NCI-H446 (cell line): ENCODE measurements at regions not wholly inside any gene's neighbourhood (a gene's known extent, or its start where the extent isn't known, plus 50 kb on each side); places are given as distances from the start of the nearest gene placed in this dataset.

Source experiments
- DNase-seq, 2 experiments: peaks; one replicate each; lab custom pipeline; 2025; lab: John Stamatoyannopoulos, UW

DNA sequence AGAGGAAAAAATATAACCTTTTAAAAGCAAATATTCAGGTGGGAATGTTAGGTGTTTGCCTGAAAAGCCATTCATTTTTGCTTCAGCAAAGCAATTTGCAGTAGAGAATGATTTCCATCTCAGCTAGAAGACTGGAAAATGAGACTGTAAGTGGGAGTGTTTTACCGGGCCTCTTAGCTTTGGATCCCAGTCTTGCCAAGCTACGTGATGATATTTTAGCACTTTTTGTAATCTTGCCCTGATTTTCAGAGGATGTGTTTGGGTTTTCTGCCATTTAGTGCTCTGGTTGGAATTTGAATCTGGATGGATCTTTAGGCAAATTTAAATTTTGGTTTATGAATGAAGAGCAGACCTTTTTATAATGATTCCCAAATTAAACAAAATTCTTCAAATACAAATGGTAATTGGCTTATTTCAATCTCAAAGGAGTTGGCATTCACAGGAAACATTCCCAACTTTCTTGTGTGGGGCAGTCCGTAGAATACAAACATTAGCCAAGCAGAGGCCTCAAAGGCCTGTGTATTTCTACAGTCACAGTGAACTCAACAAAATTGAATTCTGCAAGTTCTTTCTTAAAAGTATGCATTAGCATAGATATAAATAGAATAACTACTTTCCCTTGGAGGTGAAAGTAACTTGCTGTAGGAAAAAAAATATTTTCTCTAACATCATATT lies 646.4 kb downstream of the CDY2B start:
- no peak for DNase-seq

DNA sequence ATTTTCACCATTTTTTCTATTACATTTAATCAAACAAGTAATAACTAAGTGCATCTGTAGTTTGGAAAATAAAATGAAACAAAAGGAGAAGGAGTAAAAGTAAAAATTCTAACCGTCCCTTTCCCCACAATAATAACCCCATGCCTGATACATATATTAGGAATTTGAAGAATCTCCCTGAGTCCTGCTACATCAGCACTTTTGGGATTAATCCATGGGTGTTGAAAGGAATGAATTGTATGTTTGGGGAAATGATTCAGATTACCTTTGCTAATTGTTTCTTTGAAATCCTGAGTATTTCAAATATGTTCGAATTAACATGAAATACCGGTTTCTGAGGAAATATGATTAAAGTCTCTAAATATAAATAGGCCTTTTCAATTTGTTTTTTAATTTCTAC lies 648.0 kb downstream of the CDY2B start:
- no peak for DNase-seq

GRCh38 chrY:17223502-17223901 lies 656.5 kb downstream of the CDY2B start:
- no peak for DNase-seq

GRCh38 chrY:17202395-17202794 lies 677.6 kb downstream of the CDY2B start:
- no peak for DNase-seq

DNA sequence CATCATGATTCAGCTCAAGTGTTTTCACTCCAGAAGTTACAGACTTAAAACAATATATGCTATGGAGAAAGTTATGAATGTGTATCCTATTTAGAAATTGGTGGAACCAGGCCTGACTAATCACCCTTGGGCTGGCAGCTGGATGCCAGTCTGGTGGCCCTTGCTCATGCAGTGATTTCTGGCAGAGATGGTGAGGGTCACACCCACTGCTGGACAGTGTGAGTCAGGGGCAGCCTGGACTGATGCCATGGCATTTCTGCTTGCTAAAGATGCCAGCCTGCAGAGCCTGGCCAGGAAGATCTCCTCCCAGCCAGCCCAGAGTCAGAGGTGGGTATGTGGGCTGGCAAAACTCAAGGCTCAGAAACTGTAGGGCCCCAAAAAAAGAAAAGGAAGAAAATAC lies 695.7 kb downstream of the CDY2B start:
- no peak for DNase-seq

- DNase-seq, result no peak
Observed at GRCh38 chrY:17166881-17167280, 713.1 kb downstream of the CDY2B start.

DNA sequence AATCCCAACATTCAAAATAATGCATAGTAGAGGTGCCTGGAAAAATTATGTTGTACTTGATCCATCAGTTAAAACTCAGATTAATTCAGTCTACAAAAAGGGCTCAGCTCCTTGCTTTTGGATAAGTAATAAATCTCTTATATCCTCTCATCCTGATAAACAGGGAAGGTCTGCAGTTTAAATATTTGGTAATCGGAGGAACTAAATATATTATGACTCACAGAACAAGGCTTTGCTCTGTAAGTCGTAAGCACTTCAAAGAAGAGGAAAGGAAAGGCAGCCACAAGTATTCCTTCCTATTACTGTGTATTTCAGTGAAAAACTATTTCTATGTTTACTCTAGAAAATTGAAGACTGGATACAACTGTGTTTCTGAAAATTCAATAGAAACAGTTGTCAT lies 757.9 kb downstream of the CDY2B start:
- no peak for DNase-seq

DNA sequence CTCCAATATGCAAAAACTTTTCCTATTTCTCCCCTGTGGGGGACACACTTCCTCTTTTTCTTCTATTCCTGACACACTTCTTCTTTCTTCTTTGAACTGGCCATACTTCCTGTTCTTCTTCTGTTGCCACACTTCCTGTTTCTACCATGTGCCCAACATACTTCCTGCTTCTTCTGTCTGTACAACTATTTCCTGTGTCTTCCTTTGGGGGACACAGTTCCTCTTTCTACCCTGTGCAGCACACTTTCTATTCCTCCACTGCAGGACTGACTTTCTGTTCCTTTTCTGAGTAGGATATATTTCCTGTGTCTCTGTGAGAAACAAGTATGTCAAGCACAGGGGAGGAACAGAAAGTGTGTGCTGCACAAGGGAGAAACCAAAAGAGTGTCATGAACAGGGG lies 794.7 kb downstream of the CDY2B start:
- no peak for DNase-seq

GRCh38 chrY:17079887-17080286 lies 800.1 kb downstream of the CDY2B start:
- no peak for DNase-seq

- DNase-seq, result no peak
Observed at GRCh38 chrY:17067307-17067706, 812.7 kb downstream of the CDY2B start.

- DNase-seq, result no peak
Observed at GRCh38 chrY:17053041-17053440, 827.0 kb downstream of the CDY2B start.

DNA sequence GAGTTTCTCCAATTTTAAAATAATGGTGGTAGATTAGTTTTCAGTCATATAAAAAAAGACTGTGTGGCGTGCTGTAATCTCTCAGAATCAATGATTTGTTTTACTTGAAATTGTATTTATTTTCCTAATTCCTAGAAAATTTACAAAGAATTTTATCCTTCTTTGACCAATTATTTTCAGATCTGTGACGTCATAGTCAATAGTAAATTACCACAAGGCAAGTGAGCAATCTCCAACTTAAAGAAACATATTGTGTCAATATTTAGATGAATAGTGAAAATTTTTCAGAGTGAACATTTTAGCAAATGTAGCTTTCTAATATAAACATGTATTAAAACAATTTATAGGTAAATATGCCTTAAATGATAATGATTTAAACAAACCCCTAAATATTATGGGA lies 829.6 kb downstream of the CDY2B start:
- no peak for DNase-seq

DNA sequence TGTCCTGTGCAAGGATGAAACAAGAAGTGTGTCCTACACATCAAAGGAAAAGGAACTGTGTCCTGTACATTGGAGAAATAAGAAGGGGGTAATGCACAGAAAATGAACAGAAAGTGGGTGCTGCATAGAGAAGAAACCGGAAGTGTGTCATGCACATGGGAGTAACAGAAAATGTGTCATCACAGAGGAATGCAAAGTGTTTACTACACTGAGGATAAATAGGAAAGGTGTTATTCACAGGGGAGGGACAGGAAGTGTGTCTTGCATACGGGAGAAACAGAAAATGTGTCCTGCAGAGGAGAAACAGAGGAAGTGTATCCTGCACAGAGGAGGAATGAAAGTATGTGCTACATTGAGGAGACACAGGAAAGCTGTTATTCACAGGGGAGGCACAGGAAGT lies 834.9 kb downstream of the CDY2B start:
- no peak for DNase-seq

GRCh38 chrY:17044723-17045122 lies 835.3 kb downstream of the CDY2B start:
- DNase-seq, result no peak

DNA sequence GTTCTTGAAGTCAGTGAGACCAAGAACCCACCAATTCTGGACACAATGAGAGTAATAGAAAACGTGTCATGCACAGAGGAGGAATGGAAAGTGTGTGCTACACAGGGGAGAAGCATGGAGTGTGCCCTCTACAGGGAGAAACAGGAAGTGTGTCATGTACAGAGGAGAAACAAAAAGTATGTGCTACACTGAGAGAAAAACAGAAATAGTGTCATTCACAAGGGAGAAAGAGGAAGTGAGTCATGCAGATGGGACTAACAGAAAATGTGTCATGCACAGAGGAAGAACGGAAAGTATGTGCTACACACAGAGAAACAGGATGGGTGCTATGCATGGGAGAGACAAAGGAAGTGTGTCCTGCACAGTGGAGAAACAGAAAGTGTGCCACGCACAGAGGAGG lies 835.7 kb downstream of the CDY2B start:
- no peak for DNase-seq

DNA sequence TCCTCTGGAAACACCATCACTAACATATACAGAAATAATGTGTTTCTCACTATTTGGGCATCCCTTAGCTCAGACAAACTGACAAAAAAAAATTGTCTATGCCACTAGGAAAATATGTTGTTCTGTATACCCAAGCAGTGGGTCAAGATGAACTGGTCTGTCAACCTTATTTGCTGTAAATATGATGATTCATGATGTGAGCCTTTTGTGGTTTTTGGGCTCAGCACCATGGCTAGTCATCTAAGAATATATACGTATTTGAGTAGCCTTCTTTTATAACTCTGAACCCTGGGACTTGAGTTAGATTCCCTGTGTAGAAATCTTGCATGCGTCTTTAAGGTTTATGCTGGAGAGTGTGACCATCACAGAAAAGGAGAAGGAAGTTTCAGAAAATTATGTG lies 841.6 kb downstream of the CDY2B start:
- no peak for DNase-seq

DNA sequence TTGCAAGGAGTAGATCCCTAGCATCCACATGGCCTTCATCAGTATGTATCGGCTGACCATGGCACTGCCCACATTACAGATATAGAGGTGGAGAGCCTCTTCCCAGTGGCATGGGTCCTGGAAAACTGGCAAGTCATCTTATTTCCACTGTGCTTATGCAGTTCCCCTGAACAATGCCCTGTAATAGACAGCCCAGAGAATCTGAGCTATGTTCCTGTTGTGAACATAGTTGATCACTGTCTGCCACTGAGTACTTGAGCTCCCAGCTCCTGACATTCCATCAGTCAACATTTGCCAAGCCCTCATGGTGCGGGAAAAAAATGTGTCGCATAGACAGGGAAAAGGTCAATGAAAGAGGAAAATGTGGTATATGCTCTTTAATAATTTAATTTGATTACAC lies 861.9 kb downstream of the CDY2B start:
- no peak for DNase-seq

DNA sequence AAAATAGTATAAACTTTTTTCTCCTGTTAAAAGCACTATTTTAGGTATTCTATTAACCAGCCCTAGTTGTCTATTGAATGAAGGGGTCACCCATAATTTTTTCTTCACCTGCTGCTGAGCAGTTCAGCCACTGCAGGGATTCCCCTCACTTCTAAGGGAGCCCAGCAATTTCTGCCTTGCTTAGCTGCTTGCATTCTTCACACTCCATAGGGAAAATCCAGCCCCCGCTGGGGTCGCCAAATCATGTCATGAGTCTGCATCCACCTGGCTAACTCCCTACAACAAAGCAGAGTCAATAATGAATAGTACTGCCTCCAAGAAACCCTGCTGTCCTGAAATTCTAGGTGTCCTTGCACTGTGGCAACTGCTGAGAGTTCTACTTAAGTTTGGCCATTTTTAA lies 886.5 kb downstream of the CDY2B start:
- no peak for DNase-seq

DNA sequence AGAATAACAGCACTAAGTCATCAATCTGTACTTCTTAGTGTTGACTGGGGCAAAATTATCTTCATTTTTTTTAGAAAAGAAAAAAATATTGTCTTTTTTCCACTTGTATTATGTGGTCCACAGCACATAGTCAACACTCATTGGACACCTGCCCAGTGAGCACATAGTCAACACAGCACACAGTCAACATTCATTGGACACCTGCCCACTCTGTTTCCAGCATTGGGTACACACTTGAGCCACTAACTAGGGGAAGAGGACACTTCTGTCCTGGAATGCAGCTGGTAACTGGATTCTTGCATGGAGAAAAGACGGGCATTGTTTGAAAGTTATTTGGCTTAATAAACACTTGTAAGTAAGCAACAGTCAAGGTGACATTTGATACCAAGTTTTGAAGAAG lies 898.2 kb downstream of the CDY2B start:
- no peak for DNase-seq

GRCh38 chrY:16959071-16959470 lies 920.9 kb downstream of the CDY2B start:
- no peak for DNase-seq

GRCh38 chrY:16947221-16947620 lies 932.8 kb downstream of the CDY2B start:
- DNase-seq, result no peak
